ENCODE measurements at regions not wholly inside any gene's neighbourhood (a gene's known extent, or its start where the extent isn't known, plus 50 kb on each side); places are given as distances from the start of the nearest gene placed in this dataset.
A peak's percentile ranks its signal among the peaks of the same experiment; 100 is the strongest.

- DNase-seq, result no peak
Observed at GRCh38 chr4:163623787-163624186, 129.3 kb downstream of the TMA16 start.

GRCh38 chr4:163624727-163625126, 130.2 kb downstream of the TMA16 start:
- DNase-seq, result no peak

- no peak for DNase-seq
Observed at GRCh38 chr4:163631288-163631687, 136.8 kb downstream of the TMA16 start.

- DNase-seq, result no peak
Observed at GRCh38 chr4:163638909-163639308, 144.4 kb downstream of the TMA16 start.

GRCh38 chr4:163649557-163650091, 155.1 kb downstream of the TMA16 start:
- DNase-seq, result no peak

GRCh38 chr4:163651761-163652160, 157.3 kb downstream of the TMA16 start:
- DNase-seq, result no peak

- DNase-seq, result no peak
Observed at GRCh38 chr4:163654621-163655020, 160.1 kb downstream of the TMA16 start.

GRCh38 chr4:163660636-163661035, 166.1 kb downstream of the TMA16 start:
- no peak for DNase-seq

GRCh38 chr4:163662768-163663167, 168.3 kb downstream of the TMA16 start:
- no peak for DNase-seq

GRCh38 chr4:163663454-163664225, 169.2 kb downstream of the TMA16 start:
- DNase-seq, result no peak

- no peak for DNase-seq
Observed at GRCh38 chr4:163665101-163665500, 170.6 kb downstream of the TMA16 start.

- no peak for DNase-seq
Observed at GRCh38 chr4:163665521-163666331, 171.2 kb downstream of the TMA16 start.

- DNase-seq, result no peak
Observed at GRCh38 chr4:163666332-163666873, 171.9 kb downstream of the TMA16 start.

GRCh38 chr4:163672751-163673150, 178.3 kb downstream of the TMA16 start:
- no peak for DNase-seq

- no peak for DNase-seq
Observed at GRCh38 chr4:163673848-163674697, 179.6 kb downstream of the TMA16 start.

GRCh38 chr4:163679189-163679588, 184.7 kb downstream of the TMA16 start:
- DNase-seq, result no peak

- no peak for DNase-seq
Observed at GRCh38 chr4:163680386-163681098, 186.1 kb downstream of the TMA16 start.

GRCh38 chr4:163681208-163681821, 186.8 kb downstream of the TMA16 start:
- peak; percentile 45 for DNase-seq

- no peak for DNase-seq
Observed at GRCh38 chr4:163688856-163689255, 194.4 kb downstream of the TMA16 start.

GRCh38 chr4:163693211-163693610, 198.7 kb downstream of the TMA16 start:
- DNase-seq, result no peak

GRCh38 chr4:163693776-163694175, 199.3 kb downstream of the TMA16 start:
- DNase-seq, result no peak

GRCh38 chr4:163694385-163694784, 199.9 kb downstream of the TMA16 start:
- DNase-seq, result no peak
